ENCODE measurements at regions not wholly inside any gene's neighbourhood (a gene's known extent, or its start where the extent isn't known, plus 50 kb on each side); places are given as distances from the start of the nearest gene placed in this dataset.

DNA sequence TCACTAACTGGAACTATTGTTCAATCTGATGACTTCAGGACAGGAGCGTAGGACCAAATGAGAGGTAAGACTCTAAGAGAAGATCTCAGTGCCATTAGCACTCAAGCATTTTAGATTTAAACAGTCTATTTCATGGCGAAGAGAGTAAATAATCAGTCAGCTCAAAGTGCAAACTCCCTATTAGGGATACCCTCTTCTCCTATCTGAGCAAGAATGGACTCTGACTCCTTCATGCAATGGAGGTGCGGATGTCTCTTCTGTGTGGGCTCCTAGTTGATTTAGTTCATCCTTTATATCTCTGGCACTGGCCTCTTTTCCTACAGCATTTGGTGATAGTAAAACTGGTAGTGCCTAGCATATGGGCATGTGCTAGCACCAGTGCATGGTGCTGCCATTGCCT, 144.6 kb downstream of the SMC2 start:
- H3K27me3 ChIP-seq (ENCODE audit: control insufficient read depth in 1 of 2, insufficient read depth in 2 of 2, low read length in 2 of 2), result no peaks in the 10 kb centered on the region
- H3K27ac ChIP-seq (ENCODE audit: low read depth in 1 of 2, low read length in 2 of 2), result no peak overlapping the region
- intact Hi-C loops (cut with DNase I, micrococcal nuclease), result no loop called here
- Mint-ChIP-seq H3K27me3 (no peaks in the 10 kb centered on the region), H3K27ac (no peak overlapping the region), H3K36me3 (ENCODE audit: low read depth) (no peaks in the 10 kb centered on the region), H3K4me3 (no peak overlapping the region), H3K9me3 (peaks cover 3% of the 10 kb centered on the region), H3K4me1 (ENCODE audit: low read depth) (no peaks in the 10 kb centered on the region)
- H3K36me3 ChIP-seq (ENCODE audit: insufficient read depth, low read length), result no peaks in the 10 kb centered on the region
- no peak for DNase-seq
- no peak for ATAC-seq (ENCODE audit: poor library complexity)
- H3K9me3 ChIP-seq (ENCODE audit: control insufficient read depth in 1 of 2, insufficient read depth in 1 of 2, low read length in 2 of 2), result peaks cover 0 to 14% of the 10 kb centered on the region in 2 experiments
- ChIA-PET CTCF (no interaction called here), POLR2A (no interaction called here)
- no peaks in the 10 kb centered on the region for H3K4me1 ChIP-seq (ENCODE audit: insufficient read depth, low read length)
- TF ChIP-seq, protein P1, sequence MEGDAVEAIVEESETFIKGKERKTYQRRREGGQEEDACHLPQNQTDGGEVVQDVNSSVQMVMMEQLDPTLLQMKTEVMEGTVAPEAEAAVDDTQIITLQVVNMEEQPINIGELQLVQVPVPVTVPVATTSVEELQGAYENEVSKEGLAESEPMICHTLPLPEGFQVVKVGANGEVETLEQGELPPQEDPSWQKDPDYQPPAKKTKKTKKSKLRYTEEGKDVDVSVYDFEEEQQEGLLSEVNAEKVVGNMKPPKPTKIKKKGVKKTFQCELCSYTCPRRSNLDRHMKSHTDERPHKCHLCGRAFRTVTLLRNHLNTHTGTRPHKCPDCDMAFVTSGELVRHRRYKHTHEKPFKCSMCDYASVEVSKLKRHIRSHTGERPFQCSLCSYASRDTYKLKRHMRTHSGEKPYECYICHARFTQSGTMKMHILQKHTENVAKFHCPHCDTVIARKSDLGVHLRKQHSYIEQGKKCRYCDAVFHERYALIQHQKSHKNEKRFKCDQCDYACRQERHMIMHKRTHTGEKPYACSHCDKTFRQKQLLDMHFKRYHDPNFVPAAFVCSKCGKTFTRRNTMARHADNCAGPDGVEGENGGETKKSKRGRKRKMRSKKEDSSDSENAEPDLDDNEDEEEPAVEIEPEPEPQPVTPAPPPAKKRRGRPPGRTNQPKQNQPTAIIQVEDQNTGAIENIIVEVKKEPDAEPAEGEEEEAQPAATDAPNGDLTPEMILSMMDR (IDR thresholded peaks at IDR 0.05), result no peak
- H3K4me3 ChIP-seq (ENCODE audit: low read length), result no peak overlapping the region

DNA sequence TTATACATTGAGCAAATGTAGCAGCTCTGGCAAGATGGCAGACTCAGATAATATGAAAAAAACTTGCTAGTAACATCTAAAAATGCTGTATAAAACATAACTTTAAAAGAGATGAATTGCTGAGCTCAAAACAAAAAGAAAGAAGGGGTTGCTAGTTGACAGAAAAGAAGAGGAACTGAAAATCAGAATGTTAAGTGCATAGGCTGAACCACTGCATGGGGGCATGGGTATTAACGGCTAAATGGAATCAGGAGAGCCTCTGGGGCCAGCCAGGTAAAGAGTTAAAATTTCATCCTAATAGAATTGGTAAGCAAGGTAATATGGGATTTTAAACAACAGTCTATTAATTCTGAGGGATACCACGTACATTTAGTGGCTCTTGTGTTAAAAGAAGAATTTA, 146.8 kb downstream of the SMC2 start:
- TF ChIP-seq, protein P1 (IDR thresholded peaks at IDR 0.05), result no peak
- H3K27me3 ChIP-seq (ENCODE audit: control insufficient read depth in 1 of 2, insufficient read depth in 2 of 2, low read length in 2 of 2), result no peaks in the 10 kb centered on the region
- Mint-ChIP-seq H3K27ac (no peak overlapping the region), H3K4me3 (no peak overlapping the region), H3K4me1 (ENCODE audit: low read depth) (no peaks in the 10 kb centered on the region), H3K36me3 (ENCODE audit: low read depth) (no peaks in the 10 kb centered on the region), H3K27me3 (no peaks in the 10 kb centered on the region), H3K9me3 (no peaks in the 10 kb centered on the region)
- DNase-seq, result no peak
- ChIA-PET CTCF (no interaction called here), POLR2A (no interaction called here)
- no peak for ATAC-seq (ENCODE audit: poor library complexity)
- H3K36me3 ChIP-seq (ENCODE audit: insufficient read depth, low read length), result no peaks in the 10 kb centered on the region
- no peaks in the 10 kb centered on the region for H3K9me3 ChIP-seq (ENCODE audit: control insufficient read depth in 1 of 2, insufficient read depth in 1 of 2, low read length in 2 of 2)
- H3K4me3 ChIP-seq (ENCODE audit: low read length), result no peak overlapping the region
- no peak overlapping the region for H3K27ac ChIP-seq (ENCODE audit: low read depth in 1 of 2, low read length in 2 of 2)
- no peaks in the 10 kb centered on the region for H3K4me1 ChIP-seq (ENCODE audit: insufficient read depth, low read length)
- intact Hi-C loops (cut with DNase I, micrococcal nuclease), result no loop called here

DNA sequence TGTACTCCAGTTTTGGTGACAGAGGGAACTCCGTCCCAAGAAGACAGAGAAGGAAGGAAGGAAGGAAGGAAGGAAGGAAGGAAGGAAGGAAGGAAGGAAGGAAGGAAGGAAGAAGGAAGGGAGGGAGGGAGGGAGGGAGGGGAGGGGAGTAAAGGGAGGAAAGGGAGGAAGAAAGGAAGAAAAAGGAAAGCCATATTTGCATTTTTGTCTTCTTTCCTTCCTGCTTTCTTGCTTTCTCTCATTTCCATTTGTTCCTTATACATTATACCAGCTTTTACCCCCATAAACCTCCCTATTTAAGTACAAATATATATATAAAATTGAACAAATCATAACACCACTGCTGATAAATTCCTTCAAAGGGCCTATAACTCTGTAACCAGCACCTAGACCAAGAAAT, 151.8 kb downstream of the SMC2 start:
- Mint-ChIP-seq H3K27ac (no peak overlapping the region), H3K9me3 (no peaks in the 10 kb centered on the region), H3K4me1 (ENCODE audit: low read depth) (no peaks in the 10 kb centered on the region), H3K36me3 (ENCODE audit: low read depth) (no peaks in the 10 kb centered on the region), H3K27me3 (no peaks in the 10 kb centered on the region), H3K4me3 (no peak overlapping the region)
- Histone ChIP-seq H3K4me1 (ENCODE audit: insufficient read depth, low read length) (no peaks in the 10 kb centered on the region), H3K27me3 (ENCODE audit: control insufficient read depth in 1 of 2, insufficient read depth in 2 of 2, low read length in 2 of 2) (no peaks in the 10 kb centered on the region), H3K36me3 (ENCODE audit: insufficient read depth, low read length) (no peaks in the 10 kb centered on the region), H3K9me3 (ENCODE audit: control insufficient read depth in 1 of 2, insufficient read depth in 1 of 2, low read length in 2 of 2) (no peaks in the 10 kb centered on the region), H3K27ac (ENCODE audit: low read depth in 1 of 2, low read length in 2 of 2) (no peak overlapping the region), H3K4me3 (ENCODE audit: low read length) (no peak overlapping the region)
- TF ChIP-seq, protein P1 (IDR thresholded peaks at IDR 0.05), result no peak
- intact Hi-C loops (cut with DNase I, micrococcal nuclease), result no loop called here
- ChIA-PET CTCF (no interaction called here), POLR2A (no interaction called here)
- no peak for ATAC-seq (ENCODE audit: poor library complexity)
- no peak for DNase-seq
